ENCODE measurements at regions not wholly inside any gene's neighbourhood (a gene's known extent, or its start where the extent isn't known, plus 50 kb on each side); places are given as distances from the start of the nearest gene placed in this dataset.

- TF ChIP-seq XRCC5 (optimal IDR thresholded peaks at IDR 0.05; ENCODE audit: low read length) (no peak), ZNF20 (CRISPR knock-in tag; IDR thresholded peaks at IDR 0.05) (no peak), DR1 (CRISPR knock-in tag; IDR thresholded peaks at IDR 0.05) (no peak), YY1 (IDR thresholded peaks at IDR 0.05; ENCODE audit: insufficient read depth, insufficient replicate concordance, low read depth, low read length) (no peak), ZBTB33 (CRISPR knock-in tag; IDR thresholded peaks at IDR 0.05) (no peak), SRY (CRISPR knock-in tag; IDR thresholded peaks at IDR 0.05) (no peak)
- TF ChIP-seq, protein P1, sequence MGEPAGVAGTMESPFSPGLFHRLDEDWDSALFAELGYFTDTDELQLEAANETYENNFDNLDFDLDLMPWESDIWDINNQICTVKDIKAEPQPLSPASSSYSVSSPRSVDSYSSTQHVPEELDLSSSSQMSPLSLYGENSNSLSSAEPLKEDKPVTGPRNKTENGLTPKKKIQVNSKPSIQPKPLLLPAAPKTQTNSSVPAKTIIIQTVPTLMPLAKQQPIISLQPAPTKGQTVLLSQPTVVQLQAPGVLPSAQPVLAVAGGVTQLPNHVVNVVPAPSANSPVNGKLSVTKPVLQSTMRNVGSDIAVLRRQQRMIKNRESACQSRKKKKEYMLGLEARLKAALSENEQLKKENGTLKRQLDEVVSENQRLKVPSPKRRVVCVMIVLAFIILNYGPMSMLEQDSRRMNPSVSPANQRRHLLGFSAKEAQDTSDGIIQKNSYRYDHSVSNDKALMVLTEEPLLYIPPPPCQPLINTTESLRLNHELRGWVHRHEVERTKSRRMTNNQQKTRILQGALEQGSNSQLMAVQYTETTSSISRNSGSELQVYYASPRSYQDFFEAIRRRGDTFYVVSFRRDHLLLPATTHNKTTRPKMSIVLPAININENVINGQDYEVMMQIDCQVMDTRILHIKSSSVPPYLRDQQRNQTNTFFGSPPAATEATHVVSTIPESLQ (CRISPR knock-in tag; conservative IDR thresholded peaks at IDR 0.05) = no peak
Observed at GRCh38 chr13:100822871-100823443, 148.4 kb upstream of the TMTC4 start.
